Fibroblast of villous mesenchyme (primary cell): ENCODE measurements at regions not wholly inside any gene's neighbourhood (a gene's known extent, or its start where the extent isn't known, plus 50 kb on each side); places are given as distances from the start of the nearest gene placed in this dataset.

Source experiments
- DNase-seq: peaks from one replicate; pipeline ENCODE4 v3.0.0-alpha.2; 2010; ENCODE audit warnings: low read depth
- H3K4me3 ChIP-seq: 2 replicates; pipeline ENCODE4 v1.5.1; 2011; ENCODE audit warnings: low read depth, mild to moderate bottlenecking, low read length
- CTCF ChIP-seq: IDR thresholded peaks from 2 replicates; pipeline ENCODE4 v1.5.1; 2012; ENCODE audit warnings: low read depth, mild to moderate bottlenecking, low read length; ENCODE audit not compliant: insufficient read depth

GRCh38 chr10:31103112-31103511, 71.4 kb upstream of the ZNF438 start:
- H3K4me3 ChIP-seq: no peak overlapping the region
- no peak for DNase-seq
- no peak for TF ChIP-seq CTCF

GRCh38 chr10:31112961-31113360, 81.3 kb upstream of the ZNF438 start:
- DNase-seq: no peak
- TF ChIP-seq CTCF: no peak
- H3K4me3 ChIP-seq: no peak overlapping the region

GRCh38 chr10:31116226-31116625, 84.6 kb upstream of the ZNF438 start:
- no peak overlapping the region for H3K4me3 ChIP-seq
- DNase-seq: no peak
- TF ChIP-seq CTCF: no peak

- TF ChIP-seq CTCF: no peak
- no peak for DNase-seq
- no peak overlapping the region for H3K4me3 ChIP-seq
Measured at GRCh38 chr10:31118556-31118955, 86.9 kb upstream of the ZNF438 start.

GRCh38 chr10:31120392-31120791, 88.7 kb upstream of the ZNF438 start:
- no peak for TF ChIP-seq CTCF
- H3K4me3 ChIP-seq: no peak overlapping the region
- peak; percentile 47 for DNase-seq

- no peak for DNase-seq
- H3K4me3 ChIP-seq: no peak overlapping the region
- TF ChIP-seq CTCF: no peak
Measured at GRCh38 chr10:31120961-31121685, 89.5 kb upstream of the ZNF438 start.
